GM21717 (cell line): ENCODE measurements at regions not wholly inside any gene's neighbourhood (a gene's known extent, or its start where the extent isn't known, plus 50 kb on each side); places are given as distances from the start of the nearest gene placed in this dataset.
"Not testable (repeated sequence)": the region's sequence is repeated elsewhere in the genome, so short reads cannot be mapped to it uniquely, and the experiment has no call there.

Experiments
- ATAC-seq: cut with Tn5 transposase; IDR thresholded peaks from one replicate; pipeline ENCODE4 v1.9.1; 2021; ENCODE audit warnings: mild to moderate bottlenecking, moderate library complexity; ENCODE audit not compliant: unreplicated experiment

DNA sequence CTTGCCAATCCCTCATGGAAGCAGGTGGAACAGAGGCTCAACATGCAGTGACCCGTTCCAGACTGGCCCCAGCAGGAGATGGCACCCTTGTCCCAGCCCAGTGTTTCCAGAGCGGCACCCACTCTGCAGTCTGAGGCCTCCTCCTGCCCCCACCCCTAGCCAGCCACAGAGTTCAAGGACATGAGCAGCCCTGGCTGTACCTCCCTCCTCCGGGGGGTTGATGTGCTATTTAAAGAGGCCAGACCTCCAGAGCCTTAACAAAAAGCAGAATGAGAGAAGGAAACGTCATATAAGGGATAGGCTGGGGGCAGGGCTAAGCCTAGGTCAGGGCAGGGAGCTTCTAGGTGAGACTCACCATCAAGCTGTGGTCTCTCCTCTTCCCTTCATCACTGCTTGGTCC, 115.7 kb upstream of the NANOS1 start:
- no peak for ATAC-seq

DNA sequence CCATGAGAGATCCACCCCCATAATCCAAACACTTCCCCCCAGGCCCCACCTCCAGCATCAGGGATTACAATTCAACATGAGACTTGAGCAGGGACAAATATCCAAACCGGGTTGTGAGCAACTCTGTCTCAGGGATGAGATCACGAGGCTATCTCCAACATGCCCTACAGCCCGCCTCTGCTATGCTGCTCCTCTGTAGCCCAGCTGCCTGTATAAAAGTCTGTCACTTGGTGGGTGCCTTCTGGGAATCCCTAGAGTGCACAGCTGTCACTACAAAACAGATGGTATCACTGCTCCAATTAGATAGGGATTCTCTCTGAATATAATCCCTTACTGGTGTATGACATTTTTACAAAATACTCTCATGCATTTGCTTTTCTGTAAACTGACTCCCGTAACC, 114.9 kb upstream of the NANOS1 start:
- ATAC-seq, result no peak

DNA sequence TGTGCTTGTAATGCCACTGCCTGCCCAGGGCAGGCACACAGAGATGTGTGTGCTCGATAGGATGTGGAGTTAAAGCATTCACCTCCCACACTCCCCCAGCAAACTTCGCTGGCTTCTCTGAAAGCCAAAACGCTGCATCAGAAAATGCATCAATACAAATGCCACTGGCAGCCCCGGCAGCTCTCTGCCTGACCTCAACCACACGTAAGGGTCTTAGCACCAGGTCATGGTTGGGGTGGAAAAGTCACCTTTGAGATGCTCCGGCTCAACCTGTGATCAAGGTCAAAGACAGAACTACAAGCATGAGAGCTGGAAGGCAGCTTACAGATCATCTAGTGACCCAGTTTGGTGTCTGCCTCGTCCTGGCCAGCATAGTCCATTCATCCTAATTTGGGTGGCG, 114.4 kb upstream of the NANOS1 start:
- no peak for ATAC-seq

DNA sequence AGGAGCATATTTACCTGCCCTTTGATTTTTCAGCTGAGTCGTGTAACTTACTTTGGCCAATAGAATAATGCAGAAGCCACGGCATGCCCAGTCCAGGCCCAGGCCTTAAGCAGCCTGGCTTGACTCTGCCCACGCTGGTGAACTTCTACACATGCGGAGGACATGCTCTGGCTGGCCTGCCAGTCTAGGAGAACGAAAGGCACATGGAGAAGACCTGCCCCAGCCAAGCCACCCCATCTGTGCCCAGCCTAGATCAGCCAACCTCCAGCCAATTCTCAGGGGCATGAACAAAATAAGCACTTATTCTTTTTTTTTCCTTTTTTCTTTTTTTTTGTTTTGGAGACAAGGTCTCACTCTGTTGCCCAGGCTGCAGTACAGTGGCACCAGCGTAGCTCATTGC, 112.7 kb upstream of the NANOS1 start:
- ATAC-seq, result no peak

DNA sequence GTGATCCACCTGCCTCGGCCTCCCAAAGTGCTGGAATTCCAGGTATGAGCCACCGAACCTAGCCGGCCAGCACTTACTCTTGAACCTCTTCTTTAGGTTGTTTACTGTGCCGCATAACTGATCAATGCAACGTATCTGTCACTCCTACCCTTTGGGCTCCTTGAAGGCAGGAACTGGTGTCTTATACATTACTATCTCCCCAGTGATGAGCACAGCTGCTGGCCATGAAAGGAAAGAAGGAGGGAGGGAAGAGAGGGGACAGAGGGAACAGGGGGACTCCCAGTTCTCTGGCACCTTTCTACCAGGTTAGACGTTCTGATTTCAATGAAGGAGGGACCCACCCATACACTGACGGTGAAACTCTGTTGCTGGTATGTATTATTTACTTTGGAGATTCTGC, 111.8 kb upstream of the NANOS1 start:
- no peak for ATAC-seq

DNA sequence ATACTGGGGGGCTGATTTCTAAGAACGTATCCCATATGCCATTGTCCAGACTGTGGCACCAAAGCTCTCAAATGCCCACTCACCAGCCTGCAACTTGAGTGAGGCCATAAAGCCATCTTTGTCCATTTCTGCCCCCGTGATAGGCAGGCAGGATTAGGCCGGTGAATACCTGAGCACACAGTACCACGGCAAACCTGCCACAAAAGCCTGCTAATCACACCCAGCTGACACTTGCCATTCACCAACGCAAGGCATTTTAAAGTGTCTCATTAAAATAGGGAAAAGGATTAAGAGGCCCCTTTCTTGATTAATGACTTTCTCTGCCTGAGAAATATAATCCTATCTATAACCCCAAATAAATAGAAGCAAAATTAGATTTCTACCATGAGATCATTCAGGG, 111.4 kb upstream of the NANOS1 start:
- no peak for ATAC-seq

DNA sequence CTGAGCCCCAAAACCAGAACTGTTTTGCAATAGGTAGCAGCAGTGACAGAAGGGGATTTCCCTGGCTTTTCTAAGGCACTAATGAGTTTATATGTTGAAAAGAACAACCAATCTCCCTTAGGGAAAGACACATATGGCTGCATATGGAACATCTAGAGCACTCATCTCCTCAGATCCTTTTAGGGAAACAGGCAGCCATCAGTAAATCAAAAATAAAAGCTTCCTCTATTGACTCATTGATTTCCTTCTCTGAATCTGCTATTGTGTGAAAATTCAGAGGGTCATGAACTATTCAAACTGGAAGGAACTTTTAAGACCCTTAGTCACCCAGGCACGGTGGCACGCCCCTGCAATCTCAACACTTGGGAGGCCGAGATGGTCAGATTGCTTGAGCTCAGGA, 110.9 kb upstream of the NANOS1 start:
- no peak for ATAC-seq

DNA sequence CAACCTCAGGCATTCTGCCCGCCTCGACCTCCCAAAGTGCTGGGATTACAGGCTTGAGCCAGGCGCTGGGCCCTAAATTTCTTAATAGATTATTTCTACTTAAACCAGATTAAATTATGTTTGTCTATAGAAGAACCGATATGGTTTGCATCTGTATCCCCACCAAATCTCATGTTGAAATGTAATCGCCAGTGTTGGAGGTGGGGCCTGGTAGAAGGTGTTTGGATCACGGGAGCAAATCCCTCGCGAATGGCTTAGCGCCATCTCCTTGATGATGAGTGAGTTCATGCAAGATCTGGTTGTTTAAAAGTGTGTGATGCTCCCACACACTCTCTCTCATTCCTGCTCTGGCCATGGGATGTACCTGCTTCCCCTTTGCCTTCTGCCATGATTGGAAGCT, 109.3 kb upstream of the NANOS1 start:
- ATAC-seq, result no peak

DNA sequence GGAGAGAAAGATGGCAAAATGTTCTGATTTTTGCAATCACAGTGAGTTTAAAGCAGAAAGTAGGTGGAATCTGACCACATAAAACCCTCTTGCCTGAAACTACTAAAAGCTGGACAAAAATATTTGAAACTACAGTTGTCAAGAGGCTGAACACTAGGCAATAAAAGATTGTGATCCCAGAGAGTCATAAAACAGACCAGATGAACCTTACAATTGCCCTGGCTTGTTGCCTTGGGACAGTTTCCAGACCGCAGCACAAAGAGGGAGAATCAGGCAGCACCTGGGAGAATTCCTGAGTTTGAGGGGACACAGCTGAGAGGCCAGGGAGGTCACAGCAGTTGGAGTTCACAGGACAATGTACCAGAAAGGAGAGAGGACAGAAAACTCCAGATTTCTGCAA, 107.3 kb upstream of the NANOS1 start:
- no peak for ATAC-seq

DNA sequence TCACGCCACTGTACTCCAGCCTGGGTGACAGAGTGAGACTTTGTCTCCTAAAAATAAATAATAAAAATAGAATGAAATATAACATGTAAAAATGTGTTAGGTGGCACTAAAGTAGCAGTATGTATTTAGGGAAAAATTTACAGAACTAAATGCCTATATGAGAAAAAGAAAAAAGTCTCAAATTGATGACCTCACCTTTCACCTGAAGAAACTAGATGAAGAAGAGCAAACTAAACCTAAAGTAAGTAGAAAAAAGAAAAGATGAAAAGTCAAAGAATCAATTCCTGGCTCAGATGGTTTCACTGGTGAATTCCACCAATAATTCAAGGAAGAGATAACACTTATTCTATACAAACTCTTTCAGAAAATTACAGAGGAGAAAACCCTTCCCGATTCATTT, 106.5 kb upstream of the NANOS1 start:
- ATAC-seq, result no peak

DNA sequence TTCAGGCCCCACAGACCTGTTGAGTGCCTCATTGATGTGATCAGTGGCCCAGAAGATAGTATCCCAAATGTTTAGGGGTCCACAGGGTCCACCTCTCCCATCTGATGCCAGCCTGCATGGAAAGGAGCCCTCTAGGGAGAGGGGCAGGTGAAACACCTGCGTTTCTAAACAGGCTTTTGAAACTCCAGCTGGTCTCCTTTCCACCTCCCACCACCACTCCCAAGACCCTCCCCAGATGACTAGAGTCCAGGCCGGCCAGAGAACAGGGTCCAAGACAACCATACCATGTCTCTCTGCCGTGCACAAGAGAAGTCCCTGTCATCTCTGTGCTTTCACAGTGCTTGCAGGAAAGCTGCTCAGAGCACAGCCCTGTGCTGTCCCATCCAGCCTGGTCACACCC, 105.0 kb upstream of the NANOS1 start:
- no peak for ATAC-seq

DNA sequence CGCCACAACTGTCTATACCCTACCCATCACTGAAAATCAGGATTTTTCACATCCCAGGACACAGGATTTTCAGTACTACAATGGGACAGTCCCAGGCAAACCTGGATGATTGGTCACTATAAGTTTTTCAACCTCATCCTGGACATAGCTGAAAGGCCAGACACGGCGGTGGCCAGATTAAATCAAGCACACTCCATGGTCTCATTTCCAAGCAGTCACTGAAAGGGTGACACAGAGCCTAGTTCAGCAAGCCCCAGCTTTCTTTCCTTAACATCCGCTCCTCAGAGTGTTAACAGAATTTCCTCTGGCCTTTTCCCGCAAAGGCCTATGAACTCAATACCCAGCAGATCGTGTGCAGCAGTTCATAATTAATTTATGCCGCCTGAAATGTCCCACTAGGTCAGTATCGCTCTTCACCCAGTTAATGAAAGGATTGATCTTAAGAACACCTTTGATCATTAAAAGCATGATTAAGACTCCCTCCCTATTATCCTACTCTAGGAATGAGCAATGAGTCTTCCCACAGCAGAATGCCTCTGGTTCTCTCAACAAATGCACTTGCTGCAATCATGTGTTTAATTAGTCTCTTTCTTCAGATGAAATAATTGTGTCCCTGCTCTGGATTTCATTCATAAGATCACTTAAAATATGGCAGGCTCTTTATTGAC, 104.0 kb upstream of the NANOS1 start:
- ATAC-seq, result no peak

DNA sequence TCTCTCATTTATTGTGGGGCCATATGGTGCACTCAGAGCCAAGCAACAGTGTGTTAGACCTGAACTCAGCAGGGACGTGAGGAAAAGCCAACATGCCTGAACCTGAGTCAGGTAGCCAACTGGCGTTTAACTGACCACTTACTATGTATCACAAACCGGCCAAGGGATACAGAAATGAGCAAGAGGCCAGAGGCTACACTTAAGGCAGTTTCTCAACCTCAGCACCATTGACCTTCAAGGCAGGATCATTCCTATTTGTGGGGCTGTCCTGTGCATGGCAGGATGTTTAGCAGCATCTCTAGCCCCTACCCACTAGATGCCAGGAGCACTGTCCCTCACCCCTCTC, 103.5 kb upstream of the NANOS1 start:
- ATAC-seq, result no peak

DNA sequence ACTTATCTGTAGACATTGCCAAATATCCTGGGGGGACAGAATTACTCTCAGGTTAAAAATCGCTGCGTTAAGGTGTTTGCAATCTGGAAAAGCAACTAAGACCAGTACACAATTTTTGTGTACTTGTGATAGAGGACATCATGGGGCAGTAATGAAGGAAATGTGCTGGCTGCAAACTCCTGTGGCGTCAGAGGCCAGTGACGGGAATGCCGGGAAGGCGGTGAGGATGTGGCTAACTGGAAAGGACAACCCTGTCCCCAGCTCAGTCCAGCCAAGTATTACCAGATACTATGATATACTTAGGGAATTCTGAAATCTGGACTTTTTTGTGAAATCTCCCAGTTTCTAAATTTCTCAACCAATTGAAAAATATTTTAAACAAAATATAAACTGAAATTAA, 103.1 kb upstream of the NANOS1 start:
- ATAC-seq, result no peak

DNA sequence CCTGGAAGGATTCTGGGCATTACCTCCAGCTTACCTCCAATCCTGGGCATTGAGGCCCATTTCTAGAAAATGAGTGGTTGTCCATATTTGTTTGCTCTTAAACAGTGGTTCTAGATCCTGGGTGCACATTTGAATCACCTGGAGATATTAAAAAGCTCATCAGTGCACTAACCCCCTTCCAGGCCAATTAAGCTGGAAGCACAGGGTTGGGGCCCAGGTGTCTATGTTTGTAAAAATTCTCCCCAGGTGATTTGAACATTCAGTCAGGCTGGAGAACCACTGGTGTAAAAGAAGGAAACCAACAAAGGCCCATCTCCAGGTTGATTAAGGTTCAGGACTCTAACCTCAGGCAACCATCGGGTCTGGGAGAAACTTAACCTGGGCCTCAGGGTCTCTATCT, 102.6 kb upstream of the NANOS1 start:
- no peak for ATAC-seq

DNA sequence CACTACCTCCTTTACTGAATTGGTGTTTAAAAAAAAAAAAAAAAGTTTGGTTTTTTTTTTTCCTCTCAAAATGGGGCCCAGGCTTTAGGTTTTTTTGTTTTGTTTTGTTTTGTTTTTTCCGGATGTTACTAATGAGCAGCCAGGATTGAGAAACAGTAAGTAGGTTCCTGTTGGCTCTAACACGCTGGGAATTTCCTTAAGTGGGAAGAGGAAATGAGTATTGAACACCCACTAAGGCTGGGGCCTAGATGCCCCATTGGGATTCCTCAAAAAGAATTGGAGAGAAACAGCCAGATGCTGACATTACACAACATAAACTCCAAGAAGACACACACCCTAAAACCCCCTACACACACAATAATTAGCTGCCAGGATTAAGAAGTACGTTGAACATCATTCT, 102.2 kb upstream of the NANOS1 start:
- no peak for ATAC-seq

DNA sequence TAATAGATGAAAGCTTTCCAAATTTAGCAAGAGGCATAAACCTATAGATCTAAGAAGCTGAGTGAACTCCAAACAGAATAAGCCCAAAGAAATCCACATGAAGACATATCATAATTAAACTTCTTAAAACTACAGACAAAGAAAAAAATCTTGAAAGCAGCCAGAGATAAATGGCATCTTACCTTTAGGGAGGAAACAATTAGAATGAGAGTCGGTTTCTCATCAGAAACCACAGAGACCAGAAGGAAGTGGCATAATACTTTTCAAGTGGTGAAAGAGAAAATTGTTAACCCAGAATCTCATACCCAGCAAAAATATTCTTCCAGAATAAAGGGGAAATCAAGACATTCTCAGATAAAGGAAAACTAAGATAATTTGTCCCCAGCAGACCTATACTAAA, 98.9 kb upstream of the NANOS1 start:
- no peak for ATAC-seq

DNA sequence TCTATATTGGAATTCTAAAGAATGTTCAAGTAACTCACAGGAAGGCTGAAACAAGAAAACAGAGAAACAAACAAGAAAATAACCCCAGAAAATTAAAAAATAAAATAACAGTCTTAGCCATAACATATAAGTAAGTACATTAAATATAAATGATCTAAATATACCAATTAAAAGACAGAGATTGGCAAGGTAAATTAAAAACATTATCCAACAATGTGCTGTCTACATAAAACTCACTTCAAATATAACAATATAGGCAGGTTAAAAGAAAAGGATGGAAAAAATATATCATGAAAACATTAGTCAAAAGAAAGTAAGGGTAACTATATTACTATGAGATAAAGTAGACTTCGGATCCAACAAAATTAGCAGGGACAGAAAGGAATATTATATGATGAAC, 98.1 kb upstream of the NANOS1 start:
- ATAC-seq, result no peak

DNA sequence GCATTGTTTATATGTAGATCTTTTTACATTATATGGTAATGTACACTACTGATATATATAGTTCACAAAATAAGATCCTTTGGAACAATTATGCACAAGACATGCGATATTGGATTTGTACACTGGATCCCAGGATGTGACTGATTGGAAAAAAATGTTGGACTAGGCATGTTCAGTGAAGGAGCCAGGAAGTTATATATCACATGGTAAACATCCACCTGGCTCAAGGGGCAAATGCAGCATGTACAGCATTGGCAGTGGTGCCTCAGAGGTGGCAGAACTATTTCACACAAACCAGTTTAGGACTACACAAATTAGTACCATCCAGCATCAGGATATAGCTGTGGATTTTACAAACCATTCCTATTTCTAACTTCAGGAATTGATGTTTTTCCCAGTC, 97.4 kb upstream of the NANOS1 start:
- not testable (repeated sequence) for ATAC-seq

DNA sequence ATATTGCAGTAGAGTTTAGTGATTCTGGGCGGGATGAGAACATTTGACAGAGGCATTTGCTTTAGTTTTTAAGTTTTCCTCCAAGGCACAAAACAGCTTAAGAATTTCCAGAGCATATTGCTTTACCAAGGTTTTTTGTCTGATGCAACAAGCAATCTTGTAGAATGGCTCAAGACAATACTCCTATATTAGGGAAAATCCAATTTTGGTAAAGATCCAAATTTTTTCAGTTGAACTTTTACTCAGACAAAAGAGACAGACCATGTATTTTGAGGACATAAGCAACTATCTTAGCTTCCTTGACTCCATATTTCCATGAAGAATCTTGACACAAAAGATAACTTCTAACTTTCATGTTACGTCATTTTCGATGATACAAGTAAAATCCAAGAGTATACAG, 92.3 kb upstream of the NANOS1 start:
- ATAC-seq, result no peak

DNA sequence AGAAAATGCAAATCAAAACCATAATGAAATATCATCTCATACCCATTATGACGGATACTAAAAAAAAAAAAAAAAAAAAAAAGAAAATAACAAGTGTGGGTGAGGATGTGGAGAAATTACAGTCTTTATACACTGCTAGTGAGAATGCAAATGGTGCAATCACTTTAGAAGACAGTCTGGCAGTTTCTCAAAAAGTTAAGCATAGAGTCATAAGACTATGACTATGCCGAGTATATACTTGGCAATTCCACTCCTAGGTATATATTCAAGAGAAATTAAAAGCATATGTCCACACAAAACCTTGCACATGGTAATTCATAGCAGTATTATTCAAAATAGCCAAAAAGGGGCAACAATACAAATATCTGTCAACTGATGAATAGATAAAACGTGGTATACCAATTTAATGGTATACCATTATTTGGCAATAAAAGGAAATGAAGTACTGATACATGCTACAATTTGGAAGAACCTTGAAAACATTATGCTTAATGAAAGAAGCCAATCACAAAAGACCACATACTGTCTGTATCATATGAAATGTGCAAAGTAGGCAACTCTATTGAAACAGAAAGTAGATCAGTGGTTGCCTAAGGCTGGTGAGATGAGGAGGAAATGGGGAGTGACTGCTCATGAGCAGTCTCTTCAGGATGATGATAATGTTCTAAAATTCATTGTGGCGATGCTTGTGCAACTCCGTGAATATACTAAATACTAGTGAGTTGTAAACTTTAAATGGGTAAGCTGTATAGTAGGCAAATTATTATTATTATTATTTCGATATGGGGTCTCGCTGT, 90.1 kb upstream of the NANOS1 start:
- ATAC-seq, result no peak

DNA sequence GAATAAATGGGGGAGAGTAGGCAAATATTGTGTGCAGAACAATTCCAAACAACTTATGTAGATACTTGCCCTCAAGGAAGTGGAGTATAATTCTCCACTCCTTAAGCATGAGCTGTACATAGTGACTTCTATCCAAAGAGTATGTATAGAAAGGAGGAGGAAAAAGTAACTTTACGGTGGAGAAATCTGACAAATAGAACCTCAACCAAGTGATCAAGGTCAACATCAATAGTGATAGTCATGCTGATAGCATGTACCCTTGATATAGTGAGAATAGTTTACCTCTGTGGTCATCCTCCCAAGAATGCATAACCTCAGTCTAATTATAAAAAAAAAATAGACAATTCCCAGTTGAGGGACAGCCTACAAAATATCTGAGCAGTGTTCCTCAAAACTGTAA, 89.1 kb upstream of the NANOS1 start:
- no peak for ATAC-seq

DNA sequence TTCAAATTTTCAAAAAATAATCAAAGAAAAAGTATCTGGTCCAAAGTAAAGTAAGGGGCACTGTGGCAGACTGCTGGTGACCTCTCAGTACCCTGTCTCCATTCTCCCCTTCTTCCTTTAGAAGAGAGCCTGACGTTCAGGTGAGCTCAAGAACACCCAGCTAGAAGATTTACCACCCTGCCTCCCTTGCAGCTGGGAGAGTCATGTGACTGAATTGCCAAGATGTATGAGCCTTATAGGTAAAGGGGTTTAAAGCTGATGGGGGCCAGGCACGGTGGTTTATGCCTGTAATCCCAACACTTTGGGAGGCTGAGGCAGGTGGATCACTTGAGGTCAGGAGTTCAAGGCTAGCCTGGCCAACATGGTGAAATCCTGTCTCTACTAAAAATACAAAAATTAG, 86.3 kb upstream of the NANOS1 start:
- no peak for ATAC-seq
